ENCODE measurements at regions not wholly inside any gene's neighbourhood (a gene's known extent, or its start where the extent isn't known, plus 50 kb on each side); places are given as distances from the start of the nearest gene placed in this dataset.
A peak's percentile ranks its signal among the peaks of the same experiment; 100 is the strongest.

- no peak overlapping the region for H3K27ac ChIP-seq
- no peak for TF ChIP-seq Cebpa-rat (IDR thresholded peaks at IDR 0.05)
- H4K20me1 ChIP-seq: no peaks in the 10 kb centered on the region
- no peak overlapping the region for H3K4me3 ChIP-seq
- H3K4me2 ChIP-seq: no peak overlapping the region
- H3K36me3 ChIP-seq: no peaks in the 10 kb centered on the region
- no peaks in the 10 kb centered on the region for H3K27me3 ChIP-seq
- peaks cover 17% of the 10 kb centered on the region; the same call in 1 of the 2 replicates for H3K4me1 ChIP-seq
- H3K9me3 ChIP-seq: no peaks in the 10 kb centered on the region
- H3K9ac ChIP-seq: no peak overlapping the region
These were observed 175.3 kb upstream of the AGR3 start for GRCh38 chr7:17057143-17057509.

GRCh38 chr7:17058568-17058967, 176.8 kb upstream of the AGR3 start:
- peak overlapping the region; percentile 0; the same call in 1 of the 2 replicates for H3K4me2 ChIP-seq

GRCh38 chr7:17060051-17060450, 178.3 kb upstream of the AGR3 start:
- no peaks in the 10 kb centered on the region for H3K36me3 ChIP-seq
- no peaks in the 10 kb centered on the region for H3K27me3 ChIP-seq
- no peaks in the 10 kb centered on the region for H3K9me3 ChIP-seq
- no peak overlapping the region for H3K27ac ChIP-seq
- H3K4me3 ChIP-seq: no peak overlapping the region
- no peak for TF ChIP-seq Cebpa-rat (IDR thresholded peaks at IDR 0.05)
- no peak overlapping the region for H3K4me2 ChIP-seq
- no peak overlapping the region for H3K9ac ChIP-seq
- no peaks in the 10 kb centered on the region for H4K20me1 ChIP-seq
- H3K4me1 ChIP-seq: peaks cover 17% of the 10 kb centered on the region; the same call in 1 of the 2 replicates

More at GRCh38 chr7:17058568-17058967, 176.8 kb upstream of the AGR3 start:
- Histone ChIP-seq H3K4me1 (peaks cover 17% of the 10 kb centered on the region; the same call in 1 of the 2 replicates), H4K20me1 (no peaks in the 10 kb centered on the region), H3K9ac (no peak overlapping the region), H3K9me3 (no peaks in the 10 kb centered on the region), H3K4me3 (no peak overlapping the region), H3K27me3 (no peaks in the 10 kb centered on the region), H3K27ac (no peak overlapping the region), H3K36me3 (no peaks in the 10 kb centered on the region)
- TF ChIP-seq Cebpa-rat (IDR thresholded peaks at IDR 0.05): no peak

GRCh38 chr7:17061443-17061842, 179.7 kb upstream of the AGR3 start:
- Histone ChIP-seq H3K4me3 (no peak overlapping the region), H3K27ac (no peak overlapping the region), H4K20me1 (no peaks in the 10 kb centered on the region), H3K9ac (no peak overlapping the region), H3K4me2 (no peak overlapping the region), H3K36me3 (no peaks in the 10 kb centered on the region), H3K27me3 (no peaks in the 10 kb centered on the region), H3K4me1 (peaks cover 17% of the 10 kb centered on the region; the same call in 1 of the 2 replicates), H3K9me3 (no peaks in the 10 kb centered on the region)
- no peak for TF ChIP-seq Cebpa-rat (IDR thresholded peaks at IDR 0.05)

GRCh38 chr7:17062151-17063044, 180.6 kb upstream of the AGR3 start:
- Histone ChIP-seq H3K9ac (no peak overlapping the region), H3K36me3 (no peaks in the 10 kb centered on the region), H3K4me1 (peaks cover 17% of the 10 kb centered on the region; the same call in 1 of the 2 replicates), H3K4me3 (no peak overlapping the region), H3K27me3 (no peaks in the 10 kb centered on the region), H4K20me1 (no peaks in the 10 kb centered on the region), H3K27ac (no peak overlapping the region), H3K9me3 (no peaks in the 10 kb centered on the region), H3K4me2 (no peak overlapping the region)
- TF ChIP-seq Cebpa-rat (IDR thresholded peaks at IDR 0.05): no peak

GRCh38 chr7:17063045-17063383, 181.2 kb upstream of the AGR3 start:
- no peak for TF ChIP-seq Cebpa-rat (IDR thresholded peaks at IDR 0.05)
- Histone ChIP-seq H3K4me3 (no peak overlapping the region), H4K20me1 (no peaks in the 10 kb centered on the region), H3K9me3 (no peaks in the 10 kb centered on the region), H3K27ac (no peak overlapping the region), H3K36me3 (no peaks in the 10 kb centered on the region), H3K4me2 (no peak overlapping the region), H3K9ac (no peak overlapping the region), H3K27me3 (no peaks in the 10 kb centered on the region), H3K4me1 (peaks cover 17% of the 10 kb centered on the region; the same call in 1 of the 2 replicates)

- Histone ChIP-seq H3K4me1 (no peaks in the 10 kb centered on the region), H3K9me3 (no peaks in the 10 kb centered on the region), H3K36me3 (no peaks in the 10 kb centered on the region), H3K27me3 (no peaks in the 10 kb centered on the region), H3K27ac (no peak overlapping the region), H3K4me2 (no peak overlapping the region), H4K20me1 (no peaks in the 10 kb centered on the region), H3K9ac (no peak overlapping the region), H3K4me3 (no peak overlapping the region)
- no peak for TF ChIP-seq Cebpa-rat (IDR thresholded peaks at IDR 0.05)
These were observed 185.9 kb upstream of the AGR3 start for GRCh38 chr7:17067691-17068090.

GRCh38 chr7:17069146-17069545, 187.4 kb upstream of the AGR3 start:
- H3K4me2 ChIP-seq: no peak overlapping the region
- no peaks in the 10 kb centered on the region for H3K9me3 ChIP-seq
- H3K4me3 ChIP-seq: no peak overlapping the region
- H4K20me1 ChIP-seq: no peaks in the 10 kb centered on the region
- no peaks in the 10 kb centered on the region for H3K4me1 ChIP-seq
- H3K36me3 ChIP-seq: no peaks in the 10 kb centered on the region
- TF ChIP-seq Cebpa-rat (IDR thresholded peaks at IDR 0.05): no peak
- H3K27ac ChIP-seq: no peak overlapping the region
- no peaks in the 10 kb centered on the region for H3K27me3 ChIP-seq
- no peak overlapping the region for H3K9ac ChIP-seq

GRCh38 chr7:17070231-17070708, 188.5 kb upstream of the AGR3 start:
- no peak for TF ChIP-seq Cebpa-rat (IDR thresholded peaks at IDR 0.05)
- Histone ChIP-seq H3K9me3 (no peaks in the 10 kb centered on the region), H3K27me3 (no peaks in the 10 kb centered on the region), H4K20me1 (no peaks in the 10 kb centered on the region), H3K36me3 (no peaks in the 10 kb centered on the region), H3K4me2 (no peak overlapping the region), H3K4me1 (no peaks in the 10 kb centered on the region), H3K9ac (no peak overlapping the region), H3K27ac (no peak overlapping the region), H3K4me3 (no peak overlapping the region)

- H3K27ac ChIP-seq: no peak overlapping the region
- H3K9me3 ChIP-seq: no peaks in the 10 kb centered on the region
- no peak for TF ChIP-seq Cebpa-rat (IDR thresholded peaks at IDR 0.05)
- no peak overlapping the region for H3K4me3 ChIP-seq
- no peaks in the 10 kb centered on the region for H3K27me3 ChIP-seq
- H3K9ac ChIP-seq: no peak overlapping the region
- H4K20me1 ChIP-seq: no peaks in the 10 kb centered on the region
- H3K4me2 ChIP-seq: no peak overlapping the region
- no peaks in the 10 kb centered on the region for H3K36me3 ChIP-seq
- H3K4me1 ChIP-seq: no peaks in the 10 kb centered on the region
These were observed 190.1 kb upstream of the AGR3 start for GRCh38 chr7:17071866-17072265.

Data from BLaER1 (cell line).